HG03095 (cell line): ENCODE measurements at regions not wholly inside any gene's neighbourhood (a gene's known extent, or its start where the extent isn't known, plus 50 kb on each side); places are given as distances from the start of the nearest gene placed in this dataset.
"Not testable (repeated sequence)": the region's sequence is repeated elsewhere in the genome, so short reads cannot be mapped to it uniquely, and the experiment has no call there.

Experiments
- ATAC-seq: cut with Tn5 transposase; IDR thresholded peaks from one replicate; pipeline ENCODE4 v1.9.1; 2021; ENCODE audit warnings: moderate library complexity; ENCODE audit not compliant: unreplicated experiment

GRCh38 chr20:7155282-7155681 is 387.8 kb downstream of the BMP2 start:
- ATAC-seq, result no peak

GRCh38 chr20:7155794-7156193 is 388.3 kb downstream of the BMP2 start:
- ATAC-seq, result no peak

GRCh38 chr20:7159903-7160302 is 392.4 kb downstream of the BMP2 start:
- no peak for ATAC-seq

GRCh38 chr20:7161690-7162089 is 394.2 kb downstream of the BMP2 start:
- no peak for ATAC-seq

GRCh38 chr20:7171911-7172310 is 404.4 kb downstream of the BMP2 start:
- no peak for ATAC-seq

GRCh38 chr20:7174554-7174953 is 407.1 kb downstream of the BMP2 start:
- ATAC-seq, result no peak

- ATAC-seq, result not testable (repeated sequence)
These were observed 408.3 kb downstream of the BMP2 start for GRCh38 chr20:7175827-7176226.

- ATAC-seq, result no peak
These were observed 410.5 kb downstream of the BMP2 start for GRCh38 chr20:7178004-7178403.

GRCh38 chr20:7180256-7181045 is 413.0 kb downstream of the BMP2 start:
- ATAC-seq, result no peak

- ATAC-seq, result no peak
These were observed 421.7 kb downstream of the BMP2 start for GRCh38 chr20:7189231-7189630.

- no peak for ATAC-seq
These were observed 426.2 kb downstream of the BMP2 start for GRCh38 chr20:7193681-7194080.

GRCh38 chr20:7195704-7196103 is 428.2 kb downstream of the BMP2 start:
- ATAC-seq, result no peak

GRCh38 chr20:7196481-7196880 is 429.0 kb downstream of the BMP2 start:
- no peak for ATAC-seq

- ATAC-seq, result no peak
These were observed 432.4 kb downstream of the BMP2 start for GRCh38 chr20:7199861-7200260.

- no peak for ATAC-seq
These were observed 439.8 kb downstream of the BMP2 start for GRCh38 chr20:7207186-7207798.

GRCh38 chr20:7210910-7211309 is 443.4 kb downstream of the BMP2 start:
- ATAC-seq, result no peak

GRCh38 chr20:7214081-7214740 is 446.7 kb downstream of the BMP2 start:
- ATAC-seq, result no peak

GRCh38 chr20:7217606-7218005 is 450.1 kb downstream of the BMP2 start:
- ATAC-seq, result no peak

- ATAC-seq, result no peak
These were observed 453.3 kb downstream of the BMP2 start for GRCh38 chr20:7220755-7221154.

GRCh38 chr20:7226156-7226555 is 458.7 kb downstream of the BMP2 start:
- no peak for ATAC-seq

GRCh38 chr20:7231303-7231702 is 463.8 kb downstream of the BMP2 start:
- ATAC-seq, result no peak

- no peak for ATAC-seq
These were observed 465.3 kb downstream of the BMP2 start for GRCh38 chr20:7232796-7233195.
